HCT116 (cell line): ENCODE measurements at regions not wholly inside any gene's neighbourhood (a gene's known extent, or its start where the extent isn't known, plus 50 kb on each side); places are given as distances from the start of the nearest gene placed in this dataset.

Source experiments
- ATAC-seq: fragments of 200-7000 bp; cut with Tn5 transposase; 2 replicates; pipeline ENCODE4 v1.9.1; 2020; ENCODE audit warnings: mild to moderate bottlenecking, moderate library complexity
- BruUV-seq: library from RNA; stranded (reverse); fragments of 400-500 nt; replicated peaks from 2 replicates; lab custom pipeline; 2021; lab: Mats Ljungman, UMichigan
- CTCF ChIA-PET: fragments of 300-600 bp; sonication (Branson Sonifier 250); formaldehyde crosslinking; loops from one replicate; lab custom pipeline; 2021; ENCODE audit warnings: antibody characterized with exemption; lab: Charles Lee
- POLR2A ChIA-PET: fragments of 300-600, 350-600 bp; sonication (Branson Sonifier 250); formaldehyde crosslinking; loops from one replicate; lab custom pipeline; 2021; ENCODE audit warnings: antibody characterized with exemption; lab: Charles Lee
- RAD21 ChIA-PET, 2 experiments: fragments of 300-600 bp; sonication (Branson Sonifier 250); formaldehyde crosslinking; loops; one replicate each; lab custom pipeline; 2023; ENCODE audit warnings: low total read pairs in 2 of 2; ENCODE audit not compliant: uncharacterized antibody in 2 of 2, unreplicated experiment in 2 of 2, low non-redundant PET in 1 of 2; lab: Charles Lee
- DNase-seq: peaks from one replicate; pipeline ENCODE4 v3.0.0-alpha.2; 2010; ENCODE audit warnings: low read depth, low spot score
- H2AFZ ChIP-seq: fragments of 200-600 bp; shearing (Covaris generic), sonication (generic); 2 replicates; pipeline ENCODE4 v1.6.1; 2017; ENCODE audit warnings: low read depth, mixed run types, mixed read lengths, antibody characterized with exemption, low read length; ENCODE audit not compliant: poor library complexity, severe bottlenecking
- H3K27ac ChIP-seq: 2 replicates; pipeline ENCODE4 v1.5.1; 2012; ENCODE audit warnings: low read depth, low read length
- H3K27me3 ChIP-seq: fragments of 200-600 bp; sonication (generic); 2 replicates; pipeline ENCODE4 v1.6.1; 2016; ENCODE audit warnings: mixed run types, low read length, mixed read lengths; ENCODE audit not compliant: insufficient read depth
- H3K36me3 ChIP-seq, 2 experiments: fragments of 200-500 bp in 1 of 2; fragments of 200-600 bp in 1 of 2; sonication (Bioruptor generic) in 1 of 2; sonication (generic) in 1 of 2; 2 replicates each; pipeline versions ENCODE4 v1.5.1 to v1.6.1; 2014 to 2016; ENCODE audit warnings: low read length in 2 of 2, inconsistent platforms in 1 of 2, mixed read lengths in 1 of 2, mixed run types in 1 of 2; ENCODE audit not compliant: insufficient read depth in 2 of 2, control insufficient read depth in 1 of 2
- H3K4me1 ChIP-seq, 2 experiments: fragments of 200-600 bp in 1 of 2; sonication (generic) in 1 of 2; 2 replicates each; pipeline versions ENCODE4 v1.5.1 to v1.6.1; 2012 to 2017; ENCODE audit warnings: low read length in 2 of 2, inconsistent platforms in 1 of 2, mild to moderate bottlenecking in 1 of 2, mixed read lengths in 1 of 2, mixed run types in 1 of 2, moderate library complexity in 1 of 2; ENCODE audit not compliant: insufficient read depth in 2 of 2, control insufficient read depth in 1 of 2
- H3K4me2 ChIP-seq: fragments of 200-600 bp; sonication (generic); 2 replicates; pipeline ENCODE4 v1.6.1; 2017; ENCODE audit warnings: mixed run types, low read length, mixed read lengths
- H3K4me3 ChIP-seq, 2 experiments: fragments of 200-600 bp in 1 of 2; sonication (generic) in 1 of 2; replicated peaks in 1 of 2; 2 replicates each; pipeline ENCODE4 v1.5.1; 2011 to 2016; ENCODE audit warnings: low read length in 2 of 2, control low read depth in 1 of 2, low read depth in 1 of 2, mild to moderate bottlenecking in 1 of 2, mixed read lengths in 1 of 2, mixed run types in 1 of 2
- H3K79me2 ChIP-seq: fragments of 200-600 bp; sonication (generic); 2 replicates; pipeline ENCODE4 v1.6.1; 2017; ENCODE audit warnings: mild to moderate bottlenecking, mixed run types, low read length, moderate library complexity, mixed read lengths; ENCODE audit not compliant: insufficient read depth
- H3K9ac ChIP-seq: fragments of 200-600 bp; sonication (generic); 2 replicates; pipeline ENCODE4 v1.6.1; 2016; ENCODE audit warnings: low read length, mixed read lengths
- H3K9me2 ChIP-seq: fragments of 200-600 bp; sonication (generic), shearing (Covaris generic); 2 replicates; pipeline ENCODE4 v1.6.1; 2017; ENCODE audit warnings: mixed run types, mild to moderate bottlenecking, moderate library complexity; ENCODE audit not compliant: insufficient read depth
- H3K9me3 ChIP-seq, 2 experiments: fragments of 200-500 bp in 1 of 2; fragments of 200-600 bp in 1 of 2; sonication (Bioruptor generic) in 1 of 2; sonication (generic) in 1 of 2; 2 replicates each; pipeline ENCODE4 v1.6.1; 2014 to 2017; ENCODE audit warnings: low read length in 2 of 2, mixed read lengths in 2 of 2, inconsistent platforms in 1 of 2, low read depth in 1 of 2, mild to moderate bottlenecking in 1 of 2, mixed run types in 1 of 2, moderate library complexity in 1 of 2; ENCODE audit not compliant: control insufficient read depth in 1 of 2, insufficient read depth in 1 of 2
- H4K20me1 ChIP-seq: fragments of 200-600 bp; sonication (generic), shearing (Covaris generic); 2 replicates; pipeline ENCODE4 v1.6.1; 2017; ENCODE audit warnings: mixed run types, mild to moderate bottlenecking, moderate library complexity; ENCODE audit not compliant: insufficient read depth
- CEBPB ChIP-seq: IDR thresholded peaks from 2 replicates; pipeline ENCODE4 v1.6.1; 2012; ENCODE audit warnings: low read depth
- EGR1 ChIP-seq: IDR thresholded peaks from 2 replicates; pipeline ENCODE4 v1.6.1; 2012; ENCODE audit warnings: low read depth
- EZH2phosphoT487 ChIP-seq: fragments of 200-600 bp; IDR thresholded peaks from 2 replicates; pipeline ENCODE4 v1.6.1; 2018; ENCODE audit warnings: antibody characterized with exemption, borderline replicate concordance
- FOSL1 ChIP-seq: IDR thresholded peaks from 2 replicates; pipeline ENCODE4 v1.6.1; 2012; ENCODE audit warnings: low read depth
- JUND ChIP-seq: IDR thresholded peaks from 2 replicates; pipeline ENCODE4 v1.6.1; 2012
- POLR2A ChIP-seq: IDR thresholded peaks from 2 replicates; pipeline ENCODE4 v1.7.0; 2011; ENCODE audit warnings: borderline replicate concordance; ENCODE audit not compliant: insufficient read depth, insufficient read length; ENCODE audit errors: extremely low read depth
- POLR2AphosphoS5 ChIP-seq: IDR thresholded peaks from 2 replicates; pipeline ENCODE4 v1.6.1; 2011; ENCODE audit warnings: mild to moderate bottlenecking, low read depth, low read length, moderate library complexity
- RAD21 ChIP-seq: IDR thresholded peaks from 2 replicates; pipeline ENCODE4 v1.6.1; 2012; ENCODE audit warnings: low read depth, mild to moderate bottlenecking
- SIN3A ChIP-seq: IDR thresholded peaks from 2 replicates; pipeline ENCODE4 v1.6.1; 2012; ENCODE audit warnings: low read depth
- SP1 ChIP-seq: IDR thresholded peaks from 2 replicates; pipeline ENCODE4 v1.6.1; 2012; ENCODE audit warnings: low read depth
- SRF ChIP-seq: IDR thresholded peaks from 2 replicates; pipeline ENCODE4 v1.6.1; 2012; ENCODE audit warnings: low read depth
- intact Hi-C: fragments of 100-400 bp; cut with micrococcal nuclease; formaldehyde crosslinking; loops from 2 replicates; pipeline ENCODE4 v1.10.0; 2022
- TF ChIP-seq, protein P1 (sequence below): IDR thresholded peaks from 2 replicates; pipeline ENCODE4 v1.6.1; 2011; ENCODE audit warnings: mild to moderate bottlenecking, low read length, moderate library complexity; ENCODE audit not compliant: insufficient replicate concordance; ENCODE audit errors: extremely low read depth
- TF ChIP-seq, protein P2 (sequence below), 3 experiments: fragments of 200-600 bp in 1 of 3; sonication (generic) in 1 of 3; IDR thresholded peaks in 2 of 3; conservative IDR thresholded peaks in 1 of 3; 2 replicates each; pipeline ENCODE4 v1.5.1; 2012 to 2017; ENCODE audit warnings: low read depth in 2 of 3, low read length in 2 of 3, antibody characterized with exemption in 1 of 3, borderline replicate concordance in 1 of 3, control low read depth in 1 of 3, mild to moderate bottlenecking in 1 of 3, mixed read lengths in 1 of 3, mixed run types in 1 of 3, moderate library complexity in 1 of 3; ENCODE audit not compliant: insufficient read depth in 1 of 3
- TF ChIP-seq, protein P3 (sequence below): IDR thresholded peaks from 2 replicates; pipeline ENCODE4 v1.6.1; 2012; ENCODE audit warnings: low read depth

DNA sequence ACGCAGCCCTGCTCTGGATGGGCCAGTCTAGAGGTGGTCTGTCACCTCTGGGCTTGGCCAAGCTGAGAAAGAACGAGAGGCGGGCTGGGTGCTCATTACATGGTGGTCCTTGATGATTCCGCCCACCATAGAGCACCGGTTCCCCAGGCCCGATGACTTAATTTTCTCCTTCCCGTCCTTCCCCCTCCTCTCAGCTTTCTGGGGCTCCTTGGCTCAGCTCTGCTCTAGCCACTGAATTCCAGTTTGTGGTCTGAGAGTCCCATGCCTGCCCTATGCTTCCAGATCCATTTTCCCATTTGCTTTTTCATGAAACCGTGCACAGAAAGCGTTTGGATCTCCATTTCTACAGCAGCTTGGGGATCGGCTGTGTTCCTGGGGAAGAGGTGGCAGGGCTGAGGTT is 318.5 kb upstream of the C1orf174 start:
- Histone ChIP-seq H3K4me3 (no peak overlapping the region), H3K9me3 (no peaks in the 10 kb centered on the region), H3K9ac (no peak overlapping the region), H3K9me2 (no peaks in the 10 kb centered on the region), H3K4me1 (no peaks in the 10 kb centered on the region), H3K27ac (no peak overlapping the region), H3K27me3 (0 out of 2 replicates have a peak, but pooled peaks cover 2% of the 10 kb centered on the region), H4K20me1 (no peaks in the 10 kb centered on the region), H3K36me3 (no peaks in the 10 kb centered on the region), H2AFZ (no peak overlapping the region), H3K4me2 (no peak overlapping the region), H3K79me2 (no peaks in the 10 kb centered on the region)
- no TSS peak for BruUV-seq
- DNase-seq (no peak), ATAC-seq (no peak)
- intact Hi-C loops = no loop called here
- no peak for TF ChIP-seq SRF
- TF ChIP-seq JUND = no peak
- no peak for TF ChIP-seq EGR1
- TF ChIP-seq RAD21 = no peak
- TF ChIP-seq SP1 = no peak
- no peak for TF ChIP-seq FOSL1
- TF ChIP-seq, protein P1, sequence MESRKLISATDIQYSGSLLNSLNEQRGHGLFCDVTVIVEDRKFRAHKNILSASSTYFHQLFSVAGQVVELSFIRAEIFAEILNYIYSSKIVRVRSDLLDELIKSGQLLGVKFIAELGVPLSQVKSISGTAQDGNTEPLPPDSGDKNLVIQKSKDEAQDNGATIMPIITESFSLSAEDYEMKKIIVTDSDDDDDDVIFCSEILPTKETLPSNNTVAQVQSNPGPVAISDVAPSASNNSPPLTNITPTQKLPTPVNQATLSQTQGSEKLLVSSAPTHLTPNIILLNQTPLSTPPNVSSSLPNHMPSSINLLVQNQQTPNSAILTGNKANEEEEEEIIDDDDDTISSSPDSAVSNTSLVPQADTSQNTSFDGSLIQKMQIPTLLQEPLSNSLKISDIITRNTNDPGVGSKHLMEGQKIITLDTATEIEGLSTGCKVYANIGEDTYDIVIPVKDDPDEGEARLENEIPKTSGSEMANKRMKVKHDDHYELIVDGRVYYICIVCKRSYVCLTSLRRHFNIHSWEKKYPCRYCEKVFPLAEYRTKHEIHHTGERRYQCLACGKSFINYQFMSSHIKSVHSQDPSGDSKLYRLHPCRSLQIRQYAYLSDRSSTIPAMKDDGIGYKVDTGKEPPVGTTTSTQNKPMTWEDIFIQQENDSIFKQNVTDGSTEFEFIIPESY = no peak
- no peak for TF ChIP-seq POLR2AphosphoS5
- TF ChIP-seq CEBPB = no peak
- TF ChIP-seq EZH2phosphoT487 = no peak
- TF ChIP-seq POLR2A = no peak
- TF ChIP-seq, protein P2, sequence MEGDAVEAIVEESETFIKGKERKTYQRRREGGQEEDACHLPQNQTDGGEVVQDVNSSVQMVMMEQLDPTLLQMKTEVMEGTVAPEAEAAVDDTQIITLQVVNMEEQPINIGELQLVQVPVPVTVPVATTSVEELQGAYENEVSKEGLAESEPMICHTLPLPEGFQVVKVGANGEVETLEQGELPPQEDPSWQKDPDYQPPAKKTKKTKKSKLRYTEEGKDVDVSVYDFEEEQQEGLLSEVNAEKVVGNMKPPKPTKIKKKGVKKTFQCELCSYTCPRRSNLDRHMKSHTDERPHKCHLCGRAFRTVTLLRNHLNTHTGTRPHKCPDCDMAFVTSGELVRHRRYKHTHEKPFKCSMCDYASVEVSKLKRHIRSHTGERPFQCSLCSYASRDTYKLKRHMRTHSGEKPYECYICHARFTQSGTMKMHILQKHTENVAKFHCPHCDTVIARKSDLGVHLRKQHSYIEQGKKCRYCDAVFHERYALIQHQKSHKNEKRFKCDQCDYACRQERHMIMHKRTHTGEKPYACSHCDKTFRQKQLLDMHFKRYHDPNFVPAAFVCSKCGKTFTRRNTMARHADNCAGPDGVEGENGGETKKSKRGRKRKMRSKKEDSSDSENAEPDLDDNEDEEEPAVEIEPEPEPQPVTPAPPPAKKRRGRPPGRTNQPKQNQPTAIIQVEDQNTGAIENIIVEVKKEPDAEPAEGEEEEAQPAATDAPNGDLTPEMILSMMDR (IDR thresholded peaks at IDR 0.05 in 2 of 3, conservative IDR thresholded peaks at IDR 0.05 in 1 of 3; ENCODE audit: borderline replicate concordance in 1 of 3, insufficient read depth in 1 of 3, low read depth in 2 of 3, low read length in 2 of 3) = no peak
- no peak for TF ChIP-seq SIN3A
- TF ChIP-seq, protein P3, sequence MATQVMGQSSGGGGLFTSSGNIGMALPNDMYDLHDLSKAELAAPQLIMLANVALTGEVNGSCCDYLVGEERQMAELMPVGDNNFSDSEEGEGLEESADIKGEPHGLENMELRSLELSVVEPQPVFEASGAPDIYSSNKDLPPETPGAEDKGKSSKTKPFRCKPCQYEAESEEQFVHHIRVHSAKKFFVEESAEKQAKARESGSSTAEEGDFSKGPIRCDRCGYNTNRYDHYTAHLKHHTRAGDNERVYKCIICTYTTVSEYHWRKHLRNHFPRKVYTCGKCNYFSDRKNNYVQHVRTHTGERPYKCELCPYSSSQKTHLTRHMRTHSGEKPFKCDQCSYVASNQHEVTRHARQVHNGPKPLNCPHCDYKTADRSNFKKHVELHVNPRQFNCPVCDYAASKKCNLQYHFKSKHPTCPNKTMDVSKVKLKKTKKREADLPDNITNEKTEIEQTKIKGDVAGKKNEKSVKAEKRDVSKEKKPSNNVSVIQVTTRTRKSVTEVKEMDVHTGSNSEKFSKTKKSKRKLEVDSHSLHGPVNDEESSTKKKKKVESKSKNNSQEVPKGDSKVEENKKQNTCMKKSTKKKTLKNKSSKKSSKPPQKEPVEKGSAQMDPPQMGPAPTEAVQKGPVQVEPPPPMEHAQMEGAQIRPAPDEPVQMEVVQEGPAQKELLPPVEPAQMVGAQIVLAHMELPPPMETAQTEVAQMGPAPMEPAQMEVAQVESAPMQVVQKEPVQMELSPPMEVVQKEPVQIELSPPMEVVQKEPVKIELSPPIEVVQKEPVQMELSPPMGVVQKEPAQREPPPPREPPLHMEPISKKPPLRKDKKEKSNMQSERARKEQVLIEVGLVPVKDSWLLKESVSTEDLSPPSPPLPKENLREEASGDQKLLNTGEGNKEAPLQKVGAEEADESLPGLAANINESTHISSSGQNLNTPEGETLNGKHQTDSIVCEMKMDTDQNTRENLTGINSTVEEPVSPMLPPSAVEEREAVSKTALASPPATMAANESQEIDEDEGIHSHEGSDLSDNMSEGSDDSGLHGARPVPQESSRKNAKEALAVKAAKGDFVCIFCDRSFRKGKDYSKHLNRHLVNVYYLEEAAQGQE = no peak
- ChIA-PET CTCF (no interaction called here), POLR2A (no interaction called here), RAD21 (no interaction called here)
